ENCODE measurements at regions not wholly inside any gene's neighbourhood (a gene's known extent, or its start where the extent isn't known, plus 50 kb on each side); places are given as distances from the start of the nearest gene placed in this dataset.

- Histone ChIP-seq H3K27ac (replicated peaks) (no peak overlapping the region), H3K27me3 (ENCODE audit: insufficient read depth, poor library complexity, severe bottlenecking) (no peaks in the 10 kb centered on the region), H3K4me3 (replicated peaks; ENCODE audit: insufficient read depth, low read length) (no peak overlapping the region)
- no peak for DNase-seq (ENCODE audit: low read depth in 1 of 2, low spot score in 1 of 2)
- TF ChIP-seq SPI1 (IDR thresholded peaks at IDR 0.05; ENCODE audit: borderline replicate concordance, low read depth) (no peak), REST (IDR thresholded peaks at IDR 0.05; ENCODE audit: insufficient replicate concordance, low read depth) (no peak), CTCF (IDR thresholded peaks at IDR 0.05; ENCODE audit: insufficient read depth, low read length) (no peak), GABPA (IDR thresholded peaks at IDR 0.05; ENCODE audit: low read depth) (no peak), POLR2AphosphoS5 (IDR thresholded peaks at IDR 0.05; ENCODE audit: low read depth) (no peak)
Observed at GRCh38 chr14:53613404-53614253, 343.0 kb downstream of the BMP4 start.

- no peak overlapping the region for H3K27ac ChIP-seq (replicated peaks)
- H3K27me3 ChIP-seq (ENCODE audit: insufficient read depth, poor library complexity, severe bottlenecking): no peaks in the 10 kb centered on the region
- DNase-seq (ENCODE audit: low read depth in 1 of 2, low spot score in 1 of 2): no peak
- TF ChIP-seq GABPA (IDR thresholded peaks at IDR 0.05; ENCODE audit: low read depth) (no peak), SPI1 (IDR thresholded peaks at IDR 0.05; ENCODE audit: borderline replicate concordance, low read depth) (no peak), REST (IDR thresholded peaks at IDR 0.05; ENCODE audit: insufficient replicate concordance, low read depth) (no peak), POLR2AphosphoS5 (IDR thresholded peaks at IDR 0.05; ENCODE audit: low read depth) (no peak), CTCF (IDR thresholded peaks at IDR 0.05; ENCODE audit: insufficient read depth, low read length) (no peak)
- H3K4me3 ChIP-seq (replicated peaks; ENCODE audit: insufficient read depth, low read length): no peak overlapping the region
Observed at GRCh38 chr14:53610947-53611346, 345.7 kb downstream of the BMP4 start.

GRCh38 chr14:53609009-53609408 is 347.6 kb downstream of the BMP4 start:
- Histone ChIP-seq H3K27ac (replicated peaks) (no peak overlapping the region), H3K27me3 (ENCODE audit: insufficient read depth, poor library complexity, severe bottlenecking) (no peaks in the 10 kb centered on the region), H3K4me3 (replicated peaks; ENCODE audit: insufficient read depth, low read length) (no peak overlapping the region)
- DNase-seq (ENCODE audit: low read depth in 1 of 2, low spot score in 1 of 2): no peak
- TF ChIP-seq REST (IDR thresholded peaks at IDR 0.05; ENCODE audit: insufficient replicate concordance, low read depth) (no peak), POLR2AphosphoS5 (IDR thresholded peaks at IDR 0.05; ENCODE audit: low read depth) (no peak), GABPA (IDR thresholded peaks at IDR 0.05; ENCODE audit: low read depth) (no peak)

Measured in HL-60 (cell line).